ENCODE measurements at regions not wholly inside any gene's neighbourhood (a gene's known extent, or its start where the extent isn't known, plus 50 kb on each side); places are given as distances from the start of the nearest gene placed in this dataset.

- ChIA-PET RAD21 (ENCODE audit: unreplicated experiment) (interaction anchor here (0.7 to 1.9 kb wide), 5 partner anchors 8 to 311 kb away, joined by 3 to 5 read pairs (median 3); no protein-coding TSS in a partner anchor), POLR2A (no interaction called here), CTCF (interaction anchor here (0.6 to 2.3 kb wide), 4 partner anchors 10 to 445 kb away, joined by 3 to 10 read pairs (median 3); no protein-coding TSS in a partner anchor), SMC1A (ENCODE audit: uncharacterized antibody, unreplicated experiment) (interaction anchor here (0.7 to 4.5 kb wide), 10 partner anchors 8 to 306 kb away, joined by 3 to 22 read pairs (median 4); no protein-coding TSS in a partner anchor)
- no peak overlapping the region for H3K4me2 ChIP-seq (ENCODE audit: control insufficient read depth, insufficient read depth)
- no peaks in the 10 kb centered on the region for H4K20me1 ChIP-seq (ENCODE audit: control insufficient read depth, insufficient read depth)
- TF ChIP-seq ESRRA (IDR thresholded peaks at IDR 0.05; ENCODE audit: low read length) (no peak), IKZF1 (conservative IDR thresholded peaks at IDR 0.05) (no peak), CBX5 (IDR thresholded peaks at IDR 0.05; ENCODE audit: low read depth) (no peak), ZNF24 (IDR thresholded peaks at IDR 0.05) (no peak), POU2F2 (IDR thresholded peaks at IDR 0.05; ENCODE audit: borderline replicate concordance, low read depth, low read length) (no peak), CHD2 (IDR thresholded peaks at IDR 0.05; ENCODE audit: borderline replicate concordance, low read depth, low read length) (no peak), RUNX3 (IDR thresholded peaks at IDR 0.05; ENCODE audit: low read length) (no peak), BRCA1 (IDR thresholded peaks at IDR 0.05; ENCODE audit: low read depth, low read length) (no peak), BMI1 (IDR thresholded peaks at IDR 0.05; ENCODE audit: borderline replicate concordance) (no peak), STAT3 (IDR thresholded peaks at IDR 0.05; ENCODE audit: low read depth, low read length) (no peak), KDM1A (IDR thresholded peaks at IDR 0.05; ENCODE audit: borderline replicate concordance) (no peak), HDGF (IDR thresholded peaks at IDR 0.05) (no peak), GATAD2B (conservative IDR thresholded peaks at IDR 0.05; ENCODE audit: low read depth) (no peak), NR2F1 (conservative IDR thresholded peaks at IDR 0.05) (no peak)
- TF ChIP-seq, protein P1, sequence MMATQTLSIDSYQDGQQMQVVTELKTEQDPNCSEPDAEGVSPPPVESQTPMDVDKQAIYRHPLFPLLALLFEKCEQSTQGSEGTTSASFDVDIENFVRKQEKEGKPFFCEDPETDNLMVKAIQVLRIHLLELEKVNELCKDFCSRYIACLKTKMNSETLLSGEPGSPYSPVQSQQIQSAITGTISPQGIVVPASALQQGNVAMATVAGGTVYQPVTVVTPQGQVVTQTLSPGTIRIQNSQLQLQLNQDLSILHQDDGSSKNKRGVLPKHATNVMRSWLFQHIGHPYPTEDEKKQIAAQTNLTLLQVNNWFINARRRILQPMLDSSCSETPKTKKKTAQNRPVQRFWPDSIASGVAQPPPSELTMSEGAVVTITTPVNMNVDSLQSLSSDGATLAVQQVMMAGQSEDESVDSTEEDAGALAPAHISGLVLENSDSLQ (IDR thresholded peaks at IDR 0.05), result no peak
- TF ChIP-seq, protein P2, sequence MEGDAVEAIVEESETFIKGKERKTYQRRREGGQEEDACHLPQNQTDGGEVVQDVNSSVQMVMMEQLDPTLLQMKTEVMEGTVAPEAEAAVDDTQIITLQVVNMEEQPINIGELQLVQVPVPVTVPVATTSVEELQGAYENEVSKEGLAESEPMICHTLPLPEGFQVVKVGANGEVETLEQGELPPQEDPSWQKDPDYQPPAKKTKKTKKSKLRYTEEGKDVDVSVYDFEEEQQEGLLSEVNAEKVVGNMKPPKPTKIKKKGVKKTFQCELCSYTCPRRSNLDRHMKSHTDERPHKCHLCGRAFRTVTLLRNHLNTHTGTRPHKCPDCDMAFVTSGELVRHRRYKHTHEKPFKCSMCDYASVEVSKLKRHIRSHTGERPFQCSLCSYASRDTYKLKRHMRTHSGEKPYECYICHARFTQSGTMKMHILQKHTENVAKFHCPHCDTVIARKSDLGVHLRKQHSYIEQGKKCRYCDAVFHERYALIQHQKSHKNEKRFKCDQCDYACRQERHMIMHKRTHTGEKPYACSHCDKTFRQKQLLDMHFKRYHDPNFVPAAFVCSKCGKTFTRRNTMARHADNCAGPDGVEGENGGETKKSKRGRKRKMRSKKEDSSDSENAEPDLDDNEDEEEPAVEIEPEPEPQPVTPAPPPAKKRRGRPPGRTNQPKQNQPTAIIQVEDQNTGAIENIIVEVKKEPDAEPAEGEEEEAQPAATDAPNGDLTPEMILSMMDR (IDR thresholded peaks at IDR 0.05 in 2 of 3, conservative IDR thresholded peaks at IDR 0.05 in 1 of 3; ENCODE audit: control insufficient read depth in 2 of 3, extremely low read depth in 1 of 3, insufficient read depth in 1 of 3, low read depth in 3 of 3, low read length in 3 of 3), result no peak
- TF ChIP-seq, protein P3, sequence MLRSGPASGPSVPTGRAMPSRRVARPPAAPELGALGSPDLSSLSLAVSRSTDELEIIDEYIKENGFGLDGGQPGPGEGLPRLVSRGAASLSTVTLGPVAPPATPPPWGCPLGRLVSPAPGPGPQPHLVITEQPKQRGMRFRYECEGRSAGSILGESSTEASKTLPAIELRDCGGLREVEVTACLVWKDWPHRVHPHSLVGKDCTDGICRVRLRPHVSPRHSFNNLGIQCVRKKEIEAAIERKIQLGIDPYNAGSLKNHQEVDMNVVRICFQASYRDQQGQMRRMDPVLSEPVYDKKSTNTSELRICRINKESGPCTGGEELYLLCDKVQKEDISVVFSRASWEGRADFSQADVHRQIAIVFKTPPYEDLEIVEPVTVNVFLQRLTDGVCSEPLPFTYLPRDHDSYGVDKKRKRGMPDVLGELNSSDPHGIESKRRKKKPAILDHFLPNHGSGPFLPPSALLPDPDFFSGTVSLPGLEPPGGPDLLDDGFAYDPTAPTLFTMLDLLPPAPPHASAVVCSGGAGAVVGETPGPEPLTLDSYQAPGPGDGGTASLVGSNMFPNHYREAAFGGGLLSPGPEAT (IDR thresholded peaks at IDR 0.05; ENCODE audit: low read depth), result no peak
- TF ChIP-seq, protein P4, sequence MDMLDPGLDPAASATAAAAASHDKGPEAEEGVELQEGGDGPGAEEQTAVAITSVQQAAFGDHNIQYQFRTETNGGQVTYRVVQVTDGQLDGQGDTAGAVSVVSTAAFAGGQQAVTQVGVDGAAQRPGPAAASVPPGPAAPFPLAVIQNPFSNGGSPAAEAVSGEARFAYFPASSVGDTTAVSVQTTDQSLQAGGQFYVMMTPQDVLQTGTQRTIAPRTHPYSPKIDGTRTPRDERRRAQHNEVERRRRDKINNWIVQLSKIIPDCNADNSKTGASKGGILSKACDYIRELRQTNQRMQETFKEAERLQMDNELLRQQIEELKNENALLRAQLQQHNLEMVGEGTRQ (IDR thresholded peaks at IDR 0.05; ENCODE audit: borderline replicate concordance, low read depth, low read length), result no peak
- no peaks in the 10 kb centered on the region for H3K36me3 ChIP-seq (ENCODE audit: control insufficient read depth in 2 of 2, insufficient read depth in 2 of 2, low read length in 1 of 2)
- no peaks in the 10 kb centered on the region for H3K27me3 ChIP-seq (replicated peaks in 1 of 2; ENCODE audit: control insufficient read depth in 2 of 2, insufficient read depth in 2 of 2, low read length in 1 of 2)
- in situ Hi-C loops (cut with MboI) (no loop called here), intact Hi-C loops (cut with micrococcal nuclease; ENCODE audit: unreplicated experiment) (no loop called here)
- no peak for DNase-seq (ENCODE audit: low read depth, low spot score)
- no TSS peak for BruUV-seq (replicated peaks)
- H3K9me3 ChIP-seq (replicated peaks; ENCODE audit: control insufficient read depth, insufficient read depth, low read length), result no peaks in the 10 kb centered on the region
- no peaks in the 10 kb centered on the region for H3K79me2 ChIP-seq (ENCODE audit: control insufficient read depth, insufficient read depth, low read length)
- H2AFZ ChIP-seq (ENCODE audit: control insufficient read depth, low read depth, low read length), result no peak overlapping the region
- ATAC-seq, result no peak
- H3K4me3 ChIP-seq, result no peak overlapping the region
- H3K9ac ChIP-seq (ENCODE audit: control insufficient read depth, insufficient read depth, low read length), result no peak overlapping the region
- 0% methylated on average over 1 of the region's 1 CpG for WGBS (ENCODE audit: insufficient coverage, insufficient replicate concordance, low lambda C conversion rate, missing lambda C conversion rate)
- no peaks in the 10 kb centered on the region for H3K4me1 ChIP-seq (ENCODE audit: control insufficient read depth, insufficient read depth, low read length)
- FAIRE-seq, result no peak
- no peak overlapping the region for H3K27ac ChIP-seq (ENCODE audit: control insufficient read depth, insufficient read depth)
These were observed 242.0 kb upstream of the DAAM1 start for GRCh38 chr14:58946431-58946830.

Data from GM12878 (cell line).